ENCODE measurements at regions not wholly inside any gene's neighbourhood (a gene's known extent, or its start where the extent isn't known, plus 50 kb on each side); places are given as distances from the start of the nearest gene placed in this dataset.

DNA sequence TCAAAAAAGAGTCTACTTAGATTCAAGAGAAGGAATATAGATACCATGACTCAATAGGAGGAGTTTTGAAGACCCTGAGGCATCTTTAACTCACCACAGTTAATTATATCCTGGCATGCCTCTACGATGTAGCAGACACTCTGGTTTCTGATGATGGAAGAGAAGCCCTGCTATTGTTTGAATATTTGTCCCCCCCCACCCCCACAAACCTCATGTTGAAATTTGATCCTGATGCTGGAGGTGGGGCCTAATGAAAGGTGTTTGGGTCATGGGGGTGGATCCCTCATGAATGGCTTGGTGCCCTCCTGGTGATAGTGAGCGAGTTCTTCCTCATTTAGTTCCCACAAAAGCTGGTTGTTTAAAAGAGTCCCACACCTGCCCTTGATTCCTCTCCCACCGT is 147.9 kb upstream of the TBCA start:
- TF ChIP-seq, protein P1, sequence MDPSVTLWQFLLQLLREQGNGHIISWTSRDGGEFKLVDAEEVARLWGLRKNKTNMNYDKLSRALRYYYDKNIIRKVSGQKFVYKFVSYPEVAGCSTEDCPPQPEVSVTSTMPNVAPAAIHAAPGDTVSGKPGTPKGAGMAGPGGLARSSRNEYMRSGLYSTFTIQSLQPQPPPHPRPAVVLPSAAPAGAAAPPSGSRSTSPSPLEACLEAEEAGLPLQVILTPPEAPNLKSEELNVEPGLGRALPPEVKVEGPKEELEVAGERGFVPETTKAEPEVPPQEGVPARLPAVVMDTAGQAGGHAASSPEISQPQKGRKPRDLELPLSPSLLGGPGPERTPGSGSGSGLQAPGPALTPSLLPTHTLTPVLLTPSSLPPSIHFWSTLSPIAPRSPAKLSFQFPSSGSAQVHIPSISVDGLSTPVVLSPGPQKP (IDR thresholded peaks at IDR 0.05; ENCODE audit: borderline replicate concordance, low read depth, low read length) = no peak
- TF ChIP-seq, protein P2, sequence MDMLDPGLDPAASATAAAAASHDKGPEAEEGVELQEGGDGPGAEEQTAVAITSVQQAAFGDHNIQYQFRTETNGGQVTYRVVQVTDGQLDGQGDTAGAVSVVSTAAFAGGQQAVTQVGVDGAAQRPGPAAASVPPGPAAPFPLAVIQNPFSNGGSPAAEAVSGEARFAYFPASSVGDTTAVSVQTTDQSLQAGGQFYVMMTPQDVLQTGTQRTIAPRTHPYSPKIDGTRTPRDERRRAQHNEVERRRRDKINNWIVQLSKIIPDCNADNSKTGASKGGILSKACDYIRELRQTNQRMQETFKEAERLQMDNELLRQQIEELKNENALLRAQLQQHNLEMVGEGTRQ (IDR thresholded peaks at IDR 0.05; ENCODE audit: low read depth, low read length) = no peak
- TF ChIP-seq RFX5 (IDR thresholded peaks at IDR 0.05; ENCODE audit: low read depth, low read length) = no peak
- TF ChIP-seq, protein P3, sequence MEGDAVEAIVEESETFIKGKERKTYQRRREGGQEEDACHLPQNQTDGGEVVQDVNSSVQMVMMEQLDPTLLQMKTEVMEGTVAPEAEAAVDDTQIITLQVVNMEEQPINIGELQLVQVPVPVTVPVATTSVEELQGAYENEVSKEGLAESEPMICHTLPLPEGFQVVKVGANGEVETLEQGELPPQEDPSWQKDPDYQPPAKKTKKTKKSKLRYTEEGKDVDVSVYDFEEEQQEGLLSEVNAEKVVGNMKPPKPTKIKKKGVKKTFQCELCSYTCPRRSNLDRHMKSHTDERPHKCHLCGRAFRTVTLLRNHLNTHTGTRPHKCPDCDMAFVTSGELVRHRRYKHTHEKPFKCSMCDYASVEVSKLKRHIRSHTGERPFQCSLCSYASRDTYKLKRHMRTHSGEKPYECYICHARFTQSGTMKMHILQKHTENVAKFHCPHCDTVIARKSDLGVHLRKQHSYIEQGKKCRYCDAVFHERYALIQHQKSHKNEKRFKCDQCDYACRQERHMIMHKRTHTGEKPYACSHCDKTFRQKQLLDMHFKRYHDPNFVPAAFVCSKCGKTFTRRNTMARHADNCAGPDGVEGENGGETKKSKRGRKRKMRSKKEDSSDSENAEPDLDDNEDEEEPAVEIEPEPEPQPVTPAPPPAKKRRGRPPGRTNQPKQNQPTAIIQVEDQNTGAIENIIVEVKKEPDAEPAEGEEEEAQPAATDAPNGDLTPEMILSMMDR (conservative IDR thresholded peaks at IDR 0.05; ENCODE audit: low read depth, low read length) = no peak
- TF ChIP-seq MAFK (IDR thresholded peaks at IDR 0.05; ENCODE audit: low read depth, low read length) = no peak
- no peak for TF ChIP-seq NFE2L2 (IDR thresholded peaks at IDR 0.05; ENCODE audit: low read depth, low read length)
- no peak for TF ChIP-seq MAZ (IDR thresholded peaks at IDR 0.05; ENCODE audit: borderline replicate concordance, low read depth, low read length)
- no peak for TF ChIP-seq BHLHE40 (IDR thresholded peaks at IDR 0.05; ENCODE audit: low read depth, low read length)
- no peak for TF ChIP-seq POLR2A (IDR thresholded peaks at IDR 0.05; ENCODE audit: low read depth, low read length)
- no peak for TF ChIP-seq MXI1 (IDR thresholded peaks at IDR 0.05; ENCODE audit: borderline replicate concordance, low read depth, low read length)
- TF ChIP-seq RAD21 (IDR thresholded peaks at IDR 0.05; ENCODE audit: low read length) = no peak
- H3K4me1 ChIP-seq (ENCODE audit: control insufficient read depth, insufficient read depth, low read length) = no peaks in the 10 kb centered on the region
- in situ Hi-C loops (cut with MboI; ENCODE audit: low sequenced_read_pairs) (no loop called here), intact Hi-C loops (cut with micrococcal nuclease) (no loop called here), dilution Hi-C loops (cut with HindIII; ENCODE audit: low sequenced_read_pairs, unreplicated experiment) (no loop called here)
- H2BK15ac ChIP-seq (ENCODE audit: low read depth, low read length) = no peak overlapping the region
- DNase-seq (no peak), ATAC-seq (ENCODE audit: low read depth) (no peak)
- no peak overlapping the region for H2BK20ac ChIP-seq (ENCODE audit: low read depth, low read length)
- POLR2A ChIA-PET (ENCODE audit: unreplicated experiment) = no interaction called here
- H4K8ac ChIP-seq (ENCODE audit: low read depth in 2 of 2, low read length in 2 of 2) = no peak overlapping the region
- no peak overlapping the region for H3K27ac ChIP-seq (ENCODE audit: insufficient read depth, low read length)
- H4K91ac ChIP-seq (ENCODE audit: insufficient read depth, low read depth, low read length) = no peak overlapping the region
- CTCF ChIA-PET = no interaction called here
- H3K9me3 ChIP-seq (ENCODE audit: control insufficient read depth, insufficient read depth, low read length) = no peaks in the 10 kb centered on the region
- H3K56ac ChIP-seq (ENCODE audit: extremely low read depth, insufficient read depth, low read length) = no peak overlapping the region
- H2BK5ac ChIP-seq (ENCODE audit: low read depth, low read length, poor library complexity, severe bottlenecking) = no peak overlapping the region
- H3K23ac ChIP-seq (ENCODE audit: low read depth, low read length) = no peak overlapping the region
- H4K20me1 ChIP-seq (ENCODE audit: insufficient read depth, low read length) = no peaks in the 10 kb centered on the region
- no peak overlapping the region for H3K18ac ChIP-seq (ENCODE audit: low read depth, low read length)
- H2BK120ac ChIP-seq (ENCODE audit: low read depth, low read length) = no peak overlapping the region
- H4K5ac ChIP-seq (ENCODE audit: low read depth, low read length) = no peak overlapping the region
- WGBS, 2 experiments (ENCODE audit: extremely low coverage in 2 of 2, insufficient read length in 1 of 2) = 17% methylated on average over 1 of the region's 3 CpGs; no CpG with 5 or more reads in 1 of the 2 experiments
- no peaks in the 10 kb centered on the region for H3K36me3 ChIP-seq (ENCODE audit: control insufficient read depth, insufficient read depth, low read length)
- no peaks in the 10 kb centered on the region for H3K9me1 ChIP-seq (ENCODE audit: insufficient read depth, low read length)
- no TSS peak for BruUV-seq (replicated peaks)
- H3K27me3 ChIP-seq (ENCODE audit: control insufficient read depth, insufficient read depth, low read length) = peaks cover 31% of the 10 kb centered on the region
- no peak overlapping the region for H3K14ac ChIP-seq (replicated peaks; ENCODE audit: low read depth, low read length)
- no peak overlapping the region for H3K4me3 ChIP-seq (ENCODE audit: insufficient read depth, low read depth, low read length)
- no peaks in the 10 kb centered on the region for H3K79me1 ChIP-seq (ENCODE audit: low read depth in 1 of 2, low read length in 2 of 2)
- no peak overlapping the region for H2AK9ac ChIP-seq (replicated peaks; ENCODE audit: low read depth, low read length, poor library complexity)
- H3K4ac ChIP-seq (ENCODE audit: low read depth, low read length) = no peak overlapping the region
- no peak overlapping the region for H3K9ac ChIP-seq (ENCODE audit: low read depth, low read length)
- no peak overlapping the region for H2AK5ac ChIP-seq (ENCODE audit: low read depth, low read length)
- H2AFZ ChIP-seq (replicated peaks; ENCODE audit: low read length, poor library complexity) = no peak overlapping the region
- no peak overlapping the region for H3K4me2 ChIP-seq (ENCODE audit: low read depth, low read length)

Measured in IMR-90 (cell line).